IPS-20b (cell line): ENCODE measurements at regions not wholly inside any gene's neighbourhood (a gene's known extent, or its start where the extent isn't known, plus 50 kb on each side); places are given as distances from the start of the nearest gene placed in this dataset.

Source experiments
- H3K27ac ChIP-seq: one replicate; pipeline ENCODE4 v1.5.1; 2013; ENCODE audit warnings: low read length
- H3K27me3 ChIP-seq: 2 replicates; pipeline ENCODE4 v1.6.1; 2013; ENCODE audit warnings: mild to moderate bottlenecking, low read length, inconsistent platforms; ENCODE audit not compliant: insufficient read depth
- H3K36me3 ChIP-seq: 2 replicates; pipeline ENCODE4 v1.6.1; 2013; ENCODE audit warnings: low read depth, mild to moderate bottlenecking, inconsistent platforms, low read length, moderate library complexity; ENCODE audit not compliant: insufficient read depth
- H3K4me1 ChIP-seq: 2 replicates; pipeline ENCODE4 v1.6.1; 2013; ENCODE audit warnings: mild to moderate bottlenecking, control low read depth, inconsistent platforms, low read length, moderate library complexity; ENCODE audit not compliant: insufficient read depth
- H3K4me3 ChIP-seq: 2 replicates; pipeline ENCODE4 v1.5.1; 2013; ENCODE audit warnings: mild to moderate bottlenecking, low read length, inconsistent platforms
- H3K9ac ChIP-seq: 2 replicates; pipeline ENCODE4 v1.6.1; 2013; ENCODE audit warnings: low read depth, mild to moderate bottlenecking, inconsistent platforms, low read length, moderate library complexity
- H3K9me3 ChIP-seq: 2 replicates; pipeline ENCODE4 v1.6.1; 2013; ENCODE audit warnings: mild to moderate bottlenecking, low read depth, low read length, inconsistent platforms; ENCODE audit not compliant: insufficient read depth

- H3K4me3 ChIP-seq, result no peak overlapping the region
- no peak overlapping the region for H3K27ac ChIP-seq
- H3K27me3 ChIP-seq, result no peaks in the 10 kb centered on the region
- H3K36me3 ChIP-seq, result no peaks in the 10 kb centered on the region
- no peak overlapping the region for H3K9ac ChIP-seq
- H3K9me3 ChIP-seq, result no peaks in the 10 kb centered on the region
- H3K4me1 ChIP-seq, result no peaks in the 10 kb centered on the region
Measured at GRCh38 chr5:117084067-117084466, 509.4 kb upstream of the SEMA6A start.

DNA sequence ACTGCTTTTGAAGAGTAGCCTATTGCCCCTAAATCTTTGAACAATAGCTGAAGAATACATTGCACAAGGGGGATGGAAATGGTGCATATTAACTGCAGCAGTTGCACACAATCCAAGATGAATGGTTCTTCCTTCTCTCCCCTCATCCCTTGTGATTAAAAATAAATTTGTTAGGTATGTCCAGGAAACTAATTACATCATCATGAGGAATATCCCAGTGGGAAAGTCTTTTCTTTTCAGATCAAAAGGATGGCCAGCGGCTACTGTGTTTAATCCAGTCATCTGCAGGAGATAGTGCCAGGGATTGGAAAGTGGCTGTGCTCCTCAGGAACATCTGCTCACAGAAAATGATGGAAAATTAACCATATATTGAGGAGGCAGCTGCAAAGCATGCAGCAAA lies 508.4 kb upstream of the SEMA6A start:
- Histone ChIP-seq H3K9ac (no peak overlapping the region), H3K9me3 (no peaks in the 10 kb centered on the region), H3K27ac (no peak overlapping the region), H3K4me1 (no peaks in the 10 kb centered on the region), H3K36me3 (no peaks in the 10 kb centered on the region), H3K27me3 (no peaks in the 10 kb centered on the region), H3K4me3 (no peak overlapping the region)

GRCh38 chr5:117077142-117077541 lies 502.5 kb upstream of the SEMA6A start:
- Histone ChIP-seq H3K9me3 (no peaks in the 10 kb centered on the region), H3K27me3 (no peaks in the 10 kb centered on the region), H3K36me3 (no peaks in the 10 kb centered on the region), H3K27ac (no peak overlapping the region), H3K4me1 (peaks cover 8% of the 10 kb centered on the region; the same call in 1 of the 2 replicates), H3K4me3 (no peak overlapping the region), H3K9ac (no peak overlapping the region)

DNA sequence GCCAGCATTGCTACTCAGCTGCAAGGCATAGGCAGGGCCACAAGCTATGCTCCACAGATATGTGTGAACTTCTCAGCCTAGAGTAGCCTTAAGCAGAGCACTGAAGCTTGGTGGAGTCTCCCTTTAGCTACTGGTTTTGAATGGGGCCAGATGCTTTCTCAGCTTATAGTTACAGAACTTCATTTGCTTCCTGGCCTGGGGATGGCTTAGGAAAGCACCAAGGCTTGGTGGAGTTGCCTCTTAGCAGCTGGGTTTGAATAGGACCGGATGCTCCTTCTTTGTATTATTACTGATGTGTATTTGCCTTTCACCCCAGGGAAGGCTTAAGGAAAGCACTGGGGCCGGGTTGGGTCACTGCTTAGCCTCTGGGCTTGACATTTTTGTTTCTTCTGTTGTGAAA lies 497.8 kb upstream of the SEMA6A start:
- Histone ChIP-seq H3K9me3 (no peaks in the 10 kb centered on the region), H3K4me1 (peaks cover 14% of the 10 kb centered on the region; the same call in 1 of the 2 replicates), H3K27me3 (no peaks in the 10 kb centered on the region), H3K4me3 (no peak overlapping the region), H3K27ac (no peak overlapping the region), H3K36me3 (no peaks in the 10 kb centered on the region), H3K9ac (no peak overlapping the region)

GRCh38 chr5:117065800-117066199 lies 491.2 kb upstream of the SEMA6A start:
- no peak overlapping the region for H3K4me3 ChIP-seq
- H3K4me1 ChIP-seq, result 0 out of 2 replicates have a peak, but pooled peaks cover 2% of the 10 kb centered on the region
- no peaks in the 10 kb centered on the region for H3K9me3 ChIP-seq
- no peaks in the 10 kb centered on the region for H3K27me3 ChIP-seq
- H3K9ac ChIP-seq, result no peak overlapping the region
- no peak overlapping the region for H3K27ac ChIP-seq
- H3K36me3 ChIP-seq, result no peaks in the 10 kb centered on the region

DNA sequence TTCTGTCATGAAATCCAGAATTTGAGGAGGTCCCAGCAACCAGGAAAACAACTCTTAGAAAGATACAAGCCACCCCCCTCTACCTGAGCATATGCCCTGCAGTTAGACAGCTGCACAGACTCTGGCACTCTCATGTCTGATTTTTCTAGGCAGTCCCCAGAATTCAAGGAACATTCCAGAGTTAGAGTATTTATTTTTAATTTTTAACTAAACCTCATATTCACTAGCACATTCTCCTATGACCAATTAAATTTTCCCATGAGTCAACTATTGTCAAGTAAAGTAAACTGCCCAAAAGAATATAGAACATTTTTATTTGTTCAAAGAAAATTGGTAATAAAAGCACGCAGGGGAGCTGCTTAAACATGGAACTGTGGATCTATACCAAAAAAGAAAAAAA lies 490.5 kb upstream of the SEMA6A start:
- Histone ChIP-seq H3K9ac (no peak overlapping the region), H3K27ac (no peak overlapping the region), H3K4me3 (no peak overlapping the region), H3K4me1 (0 out of 2 replicates have a peak, but pooled peaks cover 2% of the 10 kb centered on the region), H3K9me3 (no peaks in the 10 kb centered on the region), H3K27me3 (no peaks in the 10 kb centered on the region), H3K36me3 (no peaks in the 10 kb centered on the region)

DNA sequence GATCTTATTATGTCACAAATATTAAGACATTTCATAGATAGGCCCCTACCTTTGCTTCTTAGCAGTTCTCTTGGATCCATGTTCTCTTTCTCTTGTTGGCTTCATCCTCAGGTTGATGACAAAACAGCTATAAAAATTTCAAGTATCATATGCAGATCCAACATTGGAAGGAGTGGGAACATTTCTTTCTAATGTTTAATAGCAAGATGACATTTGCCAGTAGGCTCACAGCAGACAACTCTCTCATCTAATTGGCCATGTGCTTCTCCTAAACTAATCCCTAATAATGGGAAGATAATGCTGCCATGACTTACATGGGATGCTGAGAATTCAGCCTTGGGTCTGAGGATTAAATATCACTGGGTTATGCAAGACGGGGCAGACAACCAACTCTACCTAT lies 485.5 kb upstream of the SEMA6A start:
- no peak overlapping the region for H3K27ac ChIP-seq
- H3K4me3 ChIP-seq, result no peak overlapping the region
- no peaks in the 10 kb centered on the region for H3K9me3 ChIP-seq
- H3K36me3 ChIP-seq, result no peaks in the 10 kb centered on the region
- no peaks in the 10 kb centered on the region for H3K27me3 ChIP-seq
- H3K9ac ChIP-seq, result no peak overlapping the region
- peaks cover 17% of the 10 kb centered on the region; the same call in 1 of the 2 replicates for H3K4me1 ChIP-seq

- Histone ChIP-seq H3K9me3 (no peaks in the 10 kb centered on the region), H3K4me1 (peaks cover 31% of the 10 kb centered on the region; the same call in 1 of the 2 replicates), H3K27me3 (no peaks in the 10 kb centered on the region), H3K27ac (no peak overlapping the region), H3K4me3 (no peak overlapping the region), H3K36me3 (no peaks in the 10 kb centered on the region), H3K9ac (no peak overlapping the region)
Measured at GRCh38 chr5:117058740-117059139, 484.1 kb upstream of the SEMA6A start.

DNA sequence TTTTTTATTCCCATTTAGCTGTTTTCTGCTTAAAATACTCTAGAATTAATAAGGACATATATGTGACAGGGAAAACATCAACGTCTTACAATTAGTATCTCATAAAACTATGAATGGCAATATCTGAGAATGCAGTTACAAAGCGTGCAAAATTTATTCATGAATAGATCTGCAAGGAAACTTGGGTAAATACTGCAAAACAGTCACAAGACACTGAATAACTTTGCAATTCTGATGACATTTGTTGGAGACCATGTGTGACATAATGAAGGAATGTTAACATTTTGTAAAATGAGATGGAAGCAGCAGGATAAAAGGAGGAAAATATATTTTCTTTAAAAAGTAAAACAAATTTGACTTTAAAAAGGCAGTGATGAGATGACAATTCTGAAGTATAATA lies 480.9 kb upstream of the SEMA6A start:
- Histone ChIP-seq H3K27me3 (no peaks in the 10 kb centered on the region), H3K4me1 (peaks cover 45% of the 10 kb centered on the region), H3K9me3 (no peaks in the 10 kb centered on the region), H3K36me3 (no peaks in the 10 kb centered on the region), H3K4me3 (no peak overlapping the region), H3K27ac (no peak overlapping the region), H3K9ac (no peak overlapping the region)

GRCh38 chr5:117054911-117055310 lies 480.3 kb upstream of the SEMA6A start:
- Histone ChIP-seq H3K27me3 (no peaks in the 10 kb centered on the region), H3K9me3 (no peaks in the 10 kb centered on the region), H3K27ac (no peak overlapping the region), H3K36me3 (no peaks in the 10 kb centered on the region), H3K9ac (peak overlapping the region; percentile 4; the same call in 1 of the 2 replicates), H3K4me1 (peaks cover 45% of the 10 kb centered on the region), H3K4me3 (no peak overlapping the region)

GRCh38 chr5:117054141-117054540 lies 479.5 kb upstream of the SEMA6A start:
- no peaks in the 10 kb centered on the region for H3K9me3 ChIP-seq
- no peaks in the 10 kb centered on the region for H3K36me3 ChIP-seq
- H3K4me3 ChIP-seq, result 0 out of 2 replicates have a peak overlapping the region, but pooled peaks have one; percentile 15
- peaks cover 45% of the 10 kb centered on the region for H3K4me1 ChIP-seq
- no peak overlapping the region for H3K27ac ChIP-seq
- H3K27me3 ChIP-seq, result no peaks in the 10 kb centered on the region
- 0 out of 2 replicates have a peak overlapping the region, but pooled peaks have one; percentile 4 for H3K9ac ChIP-seq

GRCh38 chr5:117041926-117042595 lies 467.4 kb upstream of the SEMA6A start:
- no peaks in the 10 kb centered on the region for H3K27me3 ChIP-seq
- H3K9me3 ChIP-seq, result no peaks in the 10 kb centered on the region
- H3K9ac ChIP-seq, result peak overlapping the region; percentile 44; the same call in 1 of the 2 replicates
- H3K4me3 ChIP-seq, result peak overlapping the region; percentile 28; the same call in 1 of the 2 replicates
- H3K36me3 ChIP-seq, result no peaks in the 10 kb centered on the region
- H3K4me1 ChIP-seq, result peaks cover 18% of the 10 kb centered on the region; the same call in 1 of the 2 replicates
- no peak overlapping the region for H3K27ac ChIP-seq
